Heart left ventricle (tissue), 16 donors: ENCODE measurements at regions not wholly inside any gene's neighbourhood (a gene's known extent, or its start where the extent isn't known, plus 50 kb on each side); places are given as distances from the start of the nearest gene placed in this dataset.

Experiments used
- ATAC-seq, 4 donors: fragments of 200-7000 bp; cut with Tn5 transposase; one replicate each; pipeline ENCODE4 v1.9.1; 2020 to 2022; ENCODE audit warnings: moderate library complexity in 4 of 4, mild to moderate bottlenecking in 3 of 4, moderate number of reproducible peaks in 1 of 4
- DNase-seq, 5 donors: peaks; one replicate each; pipeline ENCODE4 v3.0.0-alpha.2; 2020
- H3K27ac ChIP-seq, 12 donors: fragments of 200-600 bp; sonication (generic) in 4 of 12; one replicate each; pipeline versions ENCODE4 v1.5.0 to v1.8.0; 2016 to 2022; ENCODE audit warnings: mild to moderate bottlenecking in 2 of 12
- H3K27me3 ChIP-seq, 9 donors: fragments of 200-600 bp; sonication (generic) in 2 of 9; one replicate each; pipeline versions ENCODE4 v1.5.1 to v1.8.0; 2016 to 2022; ENCODE audit warnings: mild to moderate bottlenecking in 3 of 9
- H3K36me3 ChIP-seq, 9 donors: fragments of 200-600 bp; sonication (generic) in 2 of 9; one replicate each; pipeline versions ENCODE4 v1.5.0 to v1.8.0; 2018 to 2022; ENCODE audit warnings: mild to moderate bottlenecking in 2 of 9
- H3K4me1 ChIP-seq, 12 donors: fragments of 200-600 bp; sonication (generic) in 4 of 12; one replicate each; pipeline versions ENCODE4 v1.5.0 to v1.8.0; 2016 to 2022; ENCODE audit warnings: mild to moderate bottlenecking in 3 of 12
- H3K4me3 ChIP-seq, 12 donors: fragments of 200-600 bp; sonication (generic) in 4 of 12; one replicate each; pipeline versions ENCODE4 v1.5.0 to v1.8.0; 2017 to 2022; ENCODE audit warnings: mild to moderate bottlenecking in 9 of 12, moderate library complexity in 4 of 12
- H3K9me3 ChIP-seq, 12 donors: fragments of 200-600 bp; sonication (generic) in 4 of 12; one replicate each; pipeline versions ENCODE4 v1.5.0 to v1.8.0; 2016 to 2022; ENCODE audit warnings: mild to moderate bottlenecking in 1 of 12
- CTCF ChIP-seq, 12 donors: fragments of 200-600 bp; sonication (generic) in 4 of 12; IDR thresholded peaks; one replicate each; pipeline versions ENCODE4 v1.5.0 to v1.8.0; 2018 to 2022; ENCODE audit warnings: antibody characterized with exemption in 12 of 12, mild to moderate bottlenecking in 5 of 12
- POLR2A ChIP-seq, 2 donors: fragments of 450-650 bp; IDR thresholded peaks; one replicate each; pipeline ENCODE4 v1.6.1; 2017; ENCODE audit warnings: antibody characterized with exemption in 2 of 2, mild to moderate bottlenecking in 2 of 2, moderate library complexity in 2 of 2
- WGBS, 4 donors: extraction: QIAGEN DNeasy Blood & Tissue Kit in 2 of 4; methylation state at CpG; one replicate each; pipeline versions ENCODE4 v1.1.5 to v1.1.7; 2013 to 2018; 5-methylcytosine and 5-hydroxymethylcytosine counted together
- intact Hi-C, 10 donors: fragments of 100-400 bp; cut with DNase I; formaldehyde crosslinking; loops; one replicate each; pipeline versions ENCODE4 v1.11.1 to v1.14.2; 2022
- donor health status: ischemic (EF 13 %, LVEDD 7.1; RV severe dilation, severe dysfunction).
- donor health status: healthy with polysubstance abuse.
- donor health status: DM: no; HTN: yes; CAD: no.
- donor health status: DM: no; HTN: no; CAD: no.
- donor health status: ischemic (EF 25% LVEDD 6.9; RV normal size, moderate dysfunction).
- donor health status: ischemic (EF 25% LVEDD 5.7; RV mildly dilated, moderate dysfunction).
- donor health status: healthy.
- donor health status: DM: yes; HTN: yes; CAD: no.
- donor health status: ischemic (EF 35%, LVEDD 5.7; RV mildly dilated, moderate dysfunction).
- donor health status: nonischemic (EF 11% LVEDD 7.7; RV severe dilation, severe dysfunction).
- donor health status: DM: yes; HTN: yes; CAD: no.
- donor health status: PGD.
- donor health status: ischemic (EF 29% LVEDD 5.4; RV normal size, mild dysfunction).
- donor health status: nonischemic (EF 23%, LVEDD 6.1; RV moderate dilation, normal function).

GRCh38 chr17:15038656-15039055, 226.5 kb downstream of the PMP22 start:
- Histone ChIP-seq H3K27me3 (no peaks in the 10 kb centered on the region), H3K4me1 (no peaks in the 10 kb centered on the region), H3K4me3 (no peak overlapping the region), H3K27ac (no peak overlapping the region), H3K36me3 (no peaks in the 10 kb centered on the region), H3K9me3 (no peaks in the 10 kb centered on the region)
- 69 to 75% (median 71%) methylated on average over 5 of the region's 5 CpGs for WGBS, 4 donors
- ATAC-seq (no peak), DNase-seq (no peak)
- intact Hi-C loops: no loop called here
- TF ChIP-seq CTCF (IDR thresholded peaks at IDR 0.05) (no peak), POLR2A (IDR thresholded peaks at IDR 0.05) (no peak)

- TF ChIP-seq POLR2A (IDR thresholded peaks at IDR 0.05) (no peak), CTCF (IDR thresholded peaks at IDR 0.05) (no peak)
- H3K27me3 ChIP-seq: peaks cover 0 to 4% (median 0%) of the 10 kb centered on the region in 9 donors
- H3K9me3 ChIP-seq: no peaks in the 10 kb centered on the region
- H3K36me3 ChIP-seq: no peaks in the 10 kb centered on the region
- intact Hi-C loops: no loop called here
- WGBS, 4 donors: 61 to 78% (median 70%) methylated on average over 8 of the region's 8 CpGs
- no peak for ATAC-seq
- H3K4me1 ChIP-seq: no peaks in the 10 kb centered on the region
- no peak overlapping the region for H3K4me3 ChIP-seq
- no peak overlapping the region for H3K27ac ChIP-seq
- DNase-seq: no peak
Observed at GRCh38 chr17:15036238-15036637, 228.9 kb downstream of the PMP22 start.

- Histone ChIP-seq H3K4me1 (no peaks in the 10 kb centered on the region), H3K27ac (no peak overlapping the region), H3K9me3 (no peaks in the 10 kb centered on the region), H3K36me3 (no peaks in the 10 kb centered on the region), H3K4me3 (no peak overlapping the region), H3K27me3 (peaks cover 0 to 4% (median 0%) of the 10 kb centered on the region in 9 donors)
- intact Hi-C loops: no loop called here
- ATAC-seq (no peak), DNase-seq (no peak)
- no peak for TF ChIP-seq POLR2A (IDR thresholded peaks at IDR 0.05)
- WGBS, 4 donors: 64 to 73% (median 69%) methylated on average over 3 of the region's 3 CpGs
Observed at GRCh38 chr17:15031975-15032374, 233.2 kb downstream of the PMP22 start.

- H3K9me3 ChIP-seq: no peaks in the 10 kb centered on the region
- 64 to 82% (median 68%) methylated on average over 1 of the region's 1 CpG for WGBS, 4 donors
- no peaks in the 10 kb centered on the region for H3K4me1 ChIP-seq
- H3K27ac ChIP-seq: no peak overlapping the region
- TF ChIP-seq CTCF (IDR thresholded peaks at IDR 0.05) (no peak), POLR2A (IDR thresholded peaks at IDR 0.05) (no peak)
- H3K36me3 ChIP-seq: no peaks in the 10 kb centered on the region
- no peak overlapping the region for H3K4me3 ChIP-seq
- ATAC-seq (no peak), DNase-seq (no peak)
- intact Hi-C loops: no loop called here
- peaks cover 0 to 4% (median 0%) of the 10 kb centered on the region in 9 donors for H3K27me3 ChIP-seq
Observed at GRCh38 chr17:15029469-15029868, 235.7 kb downstream of the PMP22 start.

GRCh38 chr17:15027853-15028252, 237.3 kb downstream of the PMP22 start:
- H3K9me3 ChIP-seq: no peaks in the 10 kb centered on the region
- H3K27me3 ChIP-seq: peaks cover 0 to 4% (median 0%) of the 10 kb centered on the region in 9 donors
- intact Hi-C loops: no loop called here
- 94 to 100% (median 95%) methylated on average over 1 of the region's 1 CpG for WGBS, 4 donors
- H3K4me1 ChIP-seq: no peaks in the 10 kb centered on the region
- no peak overlapping the region for H3K27ac ChIP-seq
- ATAC-seq (no peak), DNase-seq (no peak)
- no peaks in the 10 kb centered on the region for H3K36me3 ChIP-seq
- H3K4me3 ChIP-seq: no peak overlapping the region
- TF ChIP-seq CTCF (IDR thresholded peaks at IDR 0.05) (no peak), POLR2A (IDR thresholded peaks at IDR 0.05) (no peak)
